GM12875 (cell line): ENCODE measurements at regions not wholly inside any gene's neighbourhood (a gene's known extent, or its start where the extent isn't known, plus 50 kb on each side); places are given as distances from the start of the nearest gene placed in this dataset.

ENCODE experiments used
- H3K4me3 ChIP-seq: one replicate; pipeline ENCODE4 v1.5.1; 2011; ENCODE audit warnings: low read depth, low read length, control low read depth
- CTCF ChIP-seq: IDR thresholded peaks from 2 replicates; pipeline ENCODE4 v1.5.1; 2011; ENCODE audit warnings: low read depth, mild to moderate bottlenecking, control low read depth, inconsistent platforms, low read length, moderate library complexity, borderline replicate concordance; ENCODE audit not compliant: insufficient read depth

GRCh38 chr2:146997945-146998344 is 846.9 kb upstream of the ACVR2A start:
- H3K4me3 ChIP-seq, result no peak overlapping the region
- no peak for TF ChIP-seq CTCF

GRCh38 chr2:146997488-146997887 is 847.3 kb upstream of the ACVR2A start:
- TF ChIP-seq CTCF, result no peak
- H3K4me3 ChIP-seq, result no peak overlapping the region

GRCh38 chr2:146994246-146994645 is 850.6 kb upstream of the ACVR2A start:
- no peak for TF ChIP-seq CTCF
- no peak overlapping the region for H3K4me3 ChIP-seq

- H3K4me3 ChIP-seq, result no peak overlapping the region
- no peak for TF ChIP-seq CTCF
Observed at GRCh38 chr2:146992466-146992865, 852.4 kb upstream of the ACVR2A start.

GRCh38 chr2:146992057-146992456 is 852.8 kb upstream of the ACVR2A start:
- H3K4me3 ChIP-seq, result no peak overlapping the region
- no peak for TF ChIP-seq CTCF

GRCh38 chr2:146990311-146991054 is 854.3 kb upstream of the ACVR2A start:
- no peak overlapping the region for H3K4me3 ChIP-seq

More at GRCh38 chr2:146990311-146991054, 854.3 kb upstream of the ACVR2A start:
- no peak for TF ChIP-seq CTCF
